ENCODE measurements at regions not wholly inside any gene's neighbourhood (a gene's known extent, or its start where the extent isn't known, plus 50 kb on each side); places are given as distances from the start of the nearest gene placed in this dataset.

DNA sequence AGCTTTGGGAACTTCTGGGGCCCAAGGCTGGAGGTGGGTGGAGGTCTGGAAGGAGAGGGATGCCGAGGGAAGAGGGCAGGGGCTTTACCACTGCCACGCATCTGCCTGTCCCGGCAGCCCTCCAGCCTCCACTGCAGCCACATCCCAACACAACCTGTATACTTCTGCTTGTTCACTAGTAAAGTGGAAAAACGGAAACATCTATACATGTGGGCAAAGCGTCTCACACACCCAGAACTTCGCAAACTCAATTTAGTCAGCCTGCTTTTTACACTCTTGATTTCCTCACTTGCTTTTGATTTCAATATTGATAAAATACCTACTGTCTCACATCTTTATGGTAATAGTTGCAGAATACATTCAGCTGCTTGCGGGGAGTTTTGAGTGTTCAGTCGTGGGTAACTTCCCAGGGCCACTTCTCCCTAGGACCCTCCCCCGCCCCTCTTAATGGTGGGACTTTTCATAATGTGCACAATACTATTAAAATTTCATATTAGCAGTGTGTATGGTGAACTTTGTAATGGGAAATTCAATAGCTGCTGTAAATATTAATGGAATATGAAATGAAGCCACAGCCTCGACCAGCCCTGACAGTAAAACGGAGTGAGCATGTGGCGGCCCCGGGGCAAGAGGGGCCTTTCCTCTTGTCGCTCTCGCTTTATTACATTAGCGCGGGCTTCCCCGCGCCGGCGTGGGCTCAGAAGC is 85.2 kb downstream of the NR2F2 start:
- DNase-seq = no peak

DNA sequence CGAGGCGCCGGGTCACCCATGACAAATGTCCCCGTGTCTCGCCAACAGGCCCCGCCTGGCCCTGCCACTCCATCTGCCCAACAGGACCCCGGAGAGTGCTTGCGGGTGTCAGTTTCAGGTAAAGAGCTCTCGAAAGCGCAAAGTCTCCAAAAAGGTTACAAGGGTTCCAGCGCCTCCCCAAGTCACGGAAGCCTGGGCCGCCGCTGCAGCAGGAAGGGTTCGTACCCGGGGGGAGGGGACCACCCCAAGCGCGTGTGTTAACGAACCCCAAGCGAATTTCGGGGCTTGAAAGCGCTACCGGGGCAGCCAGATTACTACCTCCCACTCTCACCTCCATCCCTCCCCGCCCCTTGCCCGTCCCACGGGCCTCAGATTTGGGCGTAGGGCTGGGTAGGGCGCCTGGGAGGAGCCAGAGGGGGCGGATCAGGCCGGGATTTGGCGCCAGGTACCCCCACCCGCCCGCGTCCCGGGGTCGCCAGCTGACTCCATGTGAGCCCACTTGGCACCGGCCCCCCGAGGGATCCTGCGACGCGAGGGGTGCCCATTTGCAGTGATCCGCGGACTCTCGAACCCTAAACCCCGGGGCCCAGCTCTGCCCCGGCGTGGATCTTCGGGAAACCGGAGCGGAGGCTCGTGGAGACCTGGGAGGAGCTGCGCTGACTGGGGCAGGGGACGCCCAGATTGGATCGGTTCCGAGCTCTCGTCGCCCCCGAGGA is 85.9 kb downstream of the NR2F2 start:
- no peak for DNase-seq

DNA sequence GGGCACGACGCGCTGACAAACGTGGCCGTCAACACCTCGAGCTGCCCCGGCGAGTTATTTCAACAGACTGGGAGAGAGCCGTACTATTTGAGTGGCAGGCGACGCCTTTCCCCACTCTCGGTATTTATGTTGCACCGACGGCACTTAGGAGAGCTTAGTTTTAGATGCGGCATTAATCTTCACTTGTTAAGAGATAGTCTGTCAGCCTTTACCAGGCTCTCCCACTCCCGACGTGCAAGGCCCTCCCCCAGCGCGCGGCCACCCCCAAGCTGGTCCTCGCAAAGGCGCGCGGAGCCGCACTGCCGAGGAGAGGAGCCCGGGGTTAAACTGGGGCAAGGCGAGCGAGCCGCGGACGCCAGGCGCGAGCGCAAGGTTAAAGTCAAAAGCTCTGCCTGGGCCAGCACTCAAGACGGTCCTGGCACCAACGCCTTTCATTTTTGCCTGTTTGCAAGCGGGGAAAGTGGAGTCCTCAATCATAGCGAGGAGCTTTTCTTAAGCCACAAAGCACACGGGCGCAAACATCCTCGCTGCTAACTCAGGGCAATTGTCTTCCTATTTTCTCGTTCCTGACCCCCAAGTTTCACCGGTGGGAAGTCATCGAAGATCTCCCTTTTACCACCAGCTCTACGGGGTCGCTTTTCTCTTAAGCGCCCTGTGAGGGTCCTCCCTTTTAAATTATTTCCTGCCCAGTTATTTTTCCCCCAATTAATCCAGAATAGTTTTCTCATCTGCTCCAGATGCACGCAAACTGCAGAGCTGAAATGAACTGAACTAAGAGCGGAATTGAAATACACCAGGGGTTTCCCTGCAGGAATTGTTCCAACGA is 86.6 kb downstream of the NR2F2 start:
- no peak for DNase-seq

GRCh38 chr15:96417760-96418130 is 87.2 kb downstream of the NR2F2 start:
- DNase-seq = no peak

GRCh38 chr15:96418146-96418545 is 87.6 kb downstream of the NR2F2 start:
- no peak for DNase-seq

GRCh38 chr15:96421178-96421601 is 90.7 kb downstream of the NR2F2 start:
- no peak for DNase-seq

GRCh38 chr15:96422125-96422524 is 91.6 kb downstream of the NR2F2 start:
- no peak for DNase-seq

- DNase-seq = no peak
These were observed 94.2 kb downstream of the NR2F2 start for GRCh38 chr15:96424674-96425073.

DNA sequence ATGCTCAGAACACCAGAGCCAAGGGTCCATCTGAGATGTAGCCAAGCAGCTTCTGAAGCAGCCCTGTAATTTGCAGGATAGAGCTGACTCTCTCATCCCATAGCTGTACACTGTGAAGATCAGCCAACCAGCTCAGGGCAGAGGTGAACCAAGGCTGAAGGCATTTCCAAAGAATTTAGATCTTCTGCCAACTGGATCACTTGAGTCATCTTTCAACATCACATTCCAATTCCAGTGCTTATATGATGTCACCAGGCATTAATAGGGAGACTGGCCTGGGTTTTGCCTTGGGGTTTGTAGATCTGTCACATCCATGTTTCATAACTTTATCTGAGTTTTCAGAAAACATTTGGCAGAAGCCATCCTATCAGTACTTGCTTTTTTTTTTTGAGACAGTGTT is 98.2 kb downstream of the NR2F2 start:
- DNase-seq = no peak

- no peak for DNase-seq
These were observed 101.3 kb downstream of the NR2F2 start for GRCh38 chr15:96431786-96432185.

GRCh38 chr15:96435022-96435421 is 104.5 kb downstream of the NR2F2 start:
- no peak for DNase-seq

DNA sequence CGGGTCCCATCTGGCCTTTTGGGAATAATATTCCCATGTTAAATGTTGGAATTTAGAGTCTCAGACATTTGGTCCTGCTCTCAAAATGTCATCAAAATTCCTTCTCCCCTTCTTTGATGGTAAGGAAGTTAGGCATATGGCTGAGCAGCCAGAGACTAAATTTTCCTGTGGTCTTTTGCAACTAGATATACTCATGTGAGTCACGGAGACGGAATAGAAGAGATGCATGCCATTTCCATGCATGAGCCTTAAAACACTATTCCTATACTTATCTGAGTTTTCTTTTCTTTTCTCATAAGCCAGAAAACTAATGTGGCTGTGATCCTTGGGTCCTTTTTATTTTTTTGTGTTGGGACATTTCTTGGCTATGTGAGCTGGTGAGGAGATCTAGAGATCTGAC is 105.3 kb downstream of the NR2F2 start:
- no peak for DNase-seq

GRCh38 chr15:96440978-96441377 is 110.5 kb downstream of the NR2F2 start:
- DNase-seq = no peak

DNA sequence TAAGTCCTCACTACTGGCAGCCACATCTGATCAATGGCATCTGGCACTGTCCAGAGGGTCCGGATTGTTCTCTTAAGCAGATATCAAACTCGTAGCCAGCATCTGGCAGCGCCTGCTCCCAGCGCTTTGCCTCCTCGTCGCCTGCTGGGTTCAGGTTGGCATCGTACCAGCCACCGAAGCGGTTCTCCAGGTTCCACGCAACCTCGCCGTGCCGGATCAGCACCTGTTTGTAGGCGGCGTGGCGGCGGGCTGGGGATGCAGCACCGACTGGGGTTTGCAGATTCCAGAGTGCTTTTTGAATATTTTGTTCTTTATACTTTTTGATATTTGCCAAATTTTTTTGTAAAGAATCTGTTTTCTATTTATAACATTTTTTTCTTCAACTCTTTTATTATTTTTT is 111.6 kb downstream of the NR2F2 start:
- DNase-seq = no peak

DNA sequence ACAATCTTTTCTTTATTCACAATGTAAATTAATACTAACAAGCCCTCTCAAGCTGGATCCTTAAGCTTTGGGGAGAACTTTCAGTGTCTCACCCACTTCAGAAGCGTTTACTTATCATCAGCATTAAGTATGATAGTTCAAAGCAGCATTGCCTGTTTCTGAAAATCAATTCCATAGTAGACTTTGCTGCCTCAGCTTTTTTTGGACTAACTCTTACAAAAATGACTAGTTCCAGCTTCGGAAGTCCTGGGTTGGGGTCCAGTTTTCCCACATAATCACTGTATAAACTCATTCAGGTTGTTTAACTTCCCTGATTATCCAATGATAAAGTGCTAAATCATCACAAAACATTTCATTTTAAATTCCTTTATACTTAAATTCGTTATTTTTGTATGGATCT is 114.4 kb downstream of the NR2F2 start:
- no peak for DNase-seq

GRCh38 chr15:96448923-96449322 is 118.4 kb downstream of the NR2F2 start:
- DNase-seq = no peak

GRCh38 chr15:96457841-96458240 is 127.3 kb downstream of the NR2F2 start:
- DNase-seq = no peak

DNA sequence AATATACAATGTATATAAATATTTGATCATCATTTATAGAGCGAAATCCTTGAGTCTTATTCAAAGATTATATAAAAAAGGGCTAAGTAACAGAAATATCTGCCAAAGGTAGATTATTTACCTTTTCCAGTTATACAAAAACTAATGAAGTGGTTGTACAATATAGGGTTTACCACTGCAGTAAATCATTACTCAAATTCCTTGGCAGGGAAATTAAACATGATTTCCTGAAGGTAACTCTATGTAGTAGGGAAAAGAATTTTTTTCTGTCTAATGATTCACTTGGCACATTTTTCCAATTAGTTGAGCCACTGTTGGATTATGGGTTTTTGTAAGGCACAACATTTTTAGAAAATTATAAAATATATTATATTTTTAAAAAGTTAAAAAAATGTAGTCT is 129.6 kb downstream of the NR2F2 start:
- no peak for DNase-seq

- no peak for DNase-seq
These were observed 132.6 kb downstream of the NR2F2 start for GRCh38 chr15:96462768-96463750.

- no peak for DNase-seq
These were observed 136.0 kb downstream of the NR2F2 start for GRCh38 chr15:96466389-96466947.

DNA sequence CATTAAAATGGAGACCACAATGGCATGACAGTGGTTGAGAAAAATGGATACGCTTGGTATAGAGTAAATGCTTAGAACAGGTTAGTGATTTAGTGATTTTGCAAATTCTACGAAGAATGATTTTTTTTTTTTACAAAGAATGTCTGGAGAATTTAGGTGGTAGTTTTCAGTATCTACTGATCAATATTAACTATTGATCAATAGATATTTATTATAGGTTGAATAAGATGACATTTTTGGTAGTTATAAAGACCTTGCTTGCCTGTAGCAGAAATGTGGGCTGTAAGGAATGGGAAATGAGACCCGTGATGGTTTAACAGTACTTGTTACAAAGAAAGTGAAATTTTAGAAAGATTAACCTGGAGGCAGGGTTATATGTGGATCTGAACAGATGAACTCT is 137.5 kb downstream of the NR2F2 start:
- DNase-seq = no peak

- no peak for DNase-seq
These were observed 140.3 kb downstream of the NR2F2 start for GRCh38 chr15:96470681-96471310.

All from NCI-H187 treated with DMSO at 0.1 percent for 48 hours (cell line).